ENCODE measurements at regions not wholly inside any gene's neighbourhood (a gene's known extent, or its start where the extent isn't known, plus 50 kb on each side); places are given as distances from the start of the nearest gene placed in this dataset.

- Histone ChIP-seq H3K4me1 (ENCODE audit: insufficient read depth) (peaks cover 5% of the 10 kb centered on the region), H3K27me3 (no peaks in the 10 kb centered on the region), H3K36me3 (no peaks in the 10 kb centered on the region), H3K9me3 (no peaks in the 10 kb centered on the region), H3K27ac (no peak overlapping the region), H3K4me3 (no peak overlapping the region)
- no peak for DNase-seq
- WGBS, 3 donors: 78 to 87% (median 80%) methylated on average over 17 of the region's 17 CpGs
- no peak for TF ChIP-seq CTCF (IDR thresholded peaks at IDR 0.05)
- TF ChIP-seq EP300 (IDR thresholded peaks at IDR 0.05): no peak
- TF ChIP-seq POLR2A (IDR thresholded peaks at IDR 0.05): no peak
- intact Hi-C loops (cut with DNase I): no loop called here
Measured at GRCh38 chr1:30195424-30196134, 527.8 kb downstream of the MATN1 start.

DNA sequence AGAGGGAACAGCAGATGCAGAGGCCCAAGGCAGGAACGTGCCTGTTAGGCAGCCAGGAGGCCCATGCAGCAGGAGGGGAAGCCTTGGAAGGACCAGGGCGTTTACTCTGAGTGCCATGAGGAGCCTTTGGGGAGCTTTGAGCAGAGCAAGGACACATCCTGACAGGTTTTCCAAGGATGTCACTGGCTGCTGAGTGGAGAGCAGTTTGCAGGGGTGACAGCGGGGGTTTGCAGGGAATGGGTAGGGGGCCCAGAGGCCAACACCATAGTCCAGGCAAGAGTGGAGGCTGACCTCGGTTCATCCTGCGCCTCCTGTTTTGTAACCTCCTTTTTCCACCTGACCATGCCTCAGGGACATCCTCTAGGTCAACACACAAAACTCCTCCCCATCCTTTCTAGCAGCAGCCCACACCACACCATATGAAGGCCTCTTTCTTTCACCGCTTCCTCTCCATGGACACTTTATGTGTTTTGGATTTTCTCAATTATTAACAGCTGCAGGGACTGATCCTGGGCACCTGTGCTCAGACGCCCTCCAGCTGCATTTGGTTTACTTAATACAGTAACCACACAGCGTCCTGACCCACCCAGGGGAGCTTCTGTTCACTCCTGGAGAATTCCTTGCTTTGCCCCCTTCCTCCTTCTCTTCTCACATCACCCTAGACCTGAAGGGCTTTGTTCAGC is 528.5 kb downstream of the MATN1 start:
- Histone ChIP-seq H3K4me1 (ENCODE audit: insufficient read depth) (peaks cover 5% of the 10 kb centered on the region), H3K36me3 (no peaks in the 10 kb centered on the region), H3K27ac (no peak overlapping the region), H3K9me3 (no peaks in the 10 kb centered on the region), H3K4me3 (no peak overlapping the region), H3K27me3 (no peaks in the 10 kb centered on the region)
- no peak for TF ChIP-seq POLR2A (IDR thresholded peaks at IDR 0.05)
- TF ChIP-seq CTCF (IDR thresholded peaks at IDR 0.05): no peak
- no peak for TF ChIP-seq EP300 (IDR thresholded peaks at IDR 0.05)
- WGBS, 3 donors: 68 to 80% (median 72%) methylated on average over 8 of the region's 8 CpGs
- no peak for DNase-seq
- intact Hi-C loops (cut with DNase I): no loop called here

- no peaks in the 10 kb centered on the region for H3K36me3 ChIP-seq
- WGBS, 3 donors: 46 to 69% (median 48%) methylated on average over 6 of the region's 6 CpGs
- TF ChIP-seq POLR2A (IDR thresholded peaks at IDR 0.05) (no peak), EP300 (IDR thresholded peaks at IDR 0.05) (no peak), CTCF (IDR thresholded peaks at IDR 0.05) (no peak)
- DNase-seq: no peak
- intact Hi-C loops (cut with DNase I): no loop called here
- no peaks in the 10 kb centered on the region for H3K27me3 ChIP-seq
- no peak overlapping the region for H3K4me3 ChIP-seq
- peaks cover 5% of the 10 kb centered on the region for H3K4me1 ChIP-seq (ENCODE audit: insufficient read depth)
- H3K9me3 ChIP-seq: no peaks in the 10 kb centered on the region
- no peak overlapping the region for H3K27ac ChIP-seq
Measured at GRCh38 chr1:30194046-30194619, 529.3 kb downstream of the MATN1 start.

DNA sequence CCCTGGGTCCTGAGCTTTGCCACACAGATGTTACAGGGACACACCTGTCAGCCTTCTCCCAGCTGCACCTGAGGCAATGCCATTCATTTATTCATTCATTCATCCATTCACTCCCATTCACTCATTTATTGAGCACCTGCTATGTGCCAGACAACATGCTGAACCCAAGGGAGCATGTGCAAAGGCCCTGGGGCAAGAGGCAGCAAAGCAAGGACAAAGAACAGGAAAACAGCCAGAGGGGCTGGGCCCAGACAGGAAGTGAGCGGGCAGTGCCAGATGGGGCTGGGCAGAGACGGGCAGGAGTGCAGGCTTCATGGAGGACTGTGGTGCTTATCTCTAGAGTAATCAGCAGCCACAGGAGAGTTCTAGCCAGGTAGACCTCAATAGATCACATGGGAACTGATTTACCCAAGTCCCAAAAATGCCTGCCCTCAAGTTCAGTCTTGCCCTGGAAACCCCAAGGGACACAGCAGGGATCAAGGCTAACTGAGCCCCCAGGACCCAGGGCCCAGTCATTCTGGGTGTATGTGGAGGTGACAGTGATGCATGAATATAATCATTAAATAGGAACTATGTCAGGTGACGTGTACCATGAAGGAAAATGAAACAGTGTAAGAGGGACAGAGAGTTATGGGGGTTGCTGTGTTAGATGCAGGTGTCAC is 530.3 kb downstream of the MATN1 start:
- no peak overlapping the region for H3K4me3 ChIP-seq
- H3K27ac ChIP-seq: no peak overlapping the region
- no peaks in the 10 kb centered on the region for H3K27me3 ChIP-seq
- no peaks in the 10 kb centered on the region for H3K36me3 ChIP-seq
- H3K4me1 ChIP-seq (ENCODE audit: insufficient read depth): peaks cover 5% of the 10 kb centered on the region
- WGBS, 3 donors: 82 to 87% (median 87%) methylated on average over 3 of the region's 3 CpGs
- intact Hi-C loops (cut with DNase I): no loop called here
- no peak for TF ChIP-seq POLR2A (IDR thresholded peaks at IDR 0.05)
- TF ChIP-seq CTCF (IDR thresholded peaks at IDR 0.05): no peak
- no peak for TF ChIP-seq EP300 (IDR thresholded peaks at IDR 0.05)
- H3K9me3 ChIP-seq: no peaks in the 10 kb centered on the region
- no peak for DNase-seq

Measured in ovary (tissue), 7 donors.